IMR-90 (cell line): ENCODE measurements at regions not wholly inside any gene's neighbourhood (a gene's known extent, or its start where the extent isn't known, plus 50 kb on each side); places are given as distances from the start of the nearest gene placed in this dataset.

ENCODE experiments used
- ATAC-seq: fragments of 200-7000 bp; cut with Tn5 transposase; 2 replicates; pipeline ENCODE4 v1.9.1; 2020; ENCODE audit warnings: low read depth, mild to moderate bottlenecking, moderate library complexity
- BruUV-seq: library from RNA; stranded (reverse); fragments of 400-500 nt; replicated peaks from 2 replicates; lab custom pipeline; 2021; lab: Mats Ljungman, UMichigan
- CTCF ChIA-PET: fragments of 300-600 bp; formaldehyde crosslinking; extraction: SDS; loops from one replicate; lab custom pipeline; 2021; ENCODE audit warnings: antibody characterized with exemption; lab: Yijun Ruan, JAX
- POLR2A ChIA-PET: fragments of 300-600 bp; sonication (Branson Sonifier 250); formaldehyde crosslinking; loops from one replicate; lab custom pipeline; 2022; ENCODE audit warnings: antibody characterized with exemption; ENCODE audit not compliant: unreplicated experiment; lab: Charles Lee
- DNase-seq: peaks from one replicate; pipeline ENCODE4 v3.0.0; 2013
- H2AFZ ChIP-seq: replicated peaks from 2 replicates; pipeline ENCODE3; 2013; ENCODE audit warnings: low read length, mild to moderate bottlenecking; ENCODE audit not compliant: poor library complexity
- H2AK5ac ChIP-seq: 2 replicates; pipeline ENCODE4 v1.6.1; 2013; ENCODE audit warnings: low read depth, low read length, inconsistent platforms
- H2AK9ac ChIP-seq: replicated peaks from 2 replicates; pipeline ENCODE3; 2013; ENCODE audit warnings: mild to moderate bottlenecking, low read depth, low read length, moderate library complexity; ENCODE audit not compliant: poor library complexity
- H2BK120ac ChIP-seq: 2 replicates; pipeline ENCODE4 v1.6.1; 2013; ENCODE audit warnings: low read depth, low read length, inconsistent platforms
- H2BK15ac ChIP-seq: 3 replicates; pipeline ENCODE4 v1.6.1; 2013; ENCODE audit warnings: low read depth, low read length, inconsistent platforms
- H2BK20ac ChIP-seq: 2 replicates; pipeline ENCODE4 v1.6.1; 2013; ENCODE audit warnings: low read depth, mild to moderate bottlenecking, inconsistent platforms, low read length, moderate library complexity
- H2BK5ac ChIP-seq: 2 replicates; pipeline ENCODE4 v1.6.1; 2013; ENCODE audit warnings: mild to moderate bottlenecking, low read depth, low read length, inconsistent platforms; ENCODE audit not compliant: poor library complexity, severe bottlenecking
- H3K14ac ChIP-seq: replicated peaks from 2 replicates; pipeline ENCODE4 v1.6.1; 2013; ENCODE audit warnings: low read depth, low read length, inconsistent platforms
- H3K18ac ChIP-seq: 2 replicates; pipeline ENCODE4 v1.6.1; 2013; ENCODE audit warnings: low read depth, low read length, control low read depth
- H3K23ac ChIP-seq: 2 replicates; pipeline ENCODE4 v1.6.1; 2013; ENCODE audit warnings: low read depth, low read length, inconsistent platforms
- H3K27ac ChIP-seq: 2 replicates; pipeline ENCODE4 v1.5.1; 2013; ENCODE audit warnings: mild to moderate bottlenecking, control low read depth, low read length; ENCODE audit not compliant: insufficient read depth
- H3K27me3 ChIP-seq: 2 replicates; pipeline ENCODE4 v1.6.1; 2013; ENCODE audit warnings: low read length; ENCODE audit not compliant: control insufficient read depth, insufficient read depth
- H3K36me3 ChIP-seq: 2 replicates; pipeline ENCODE4 v1.6.1; 2013; ENCODE audit warnings: low read length, mixed read lengths; ENCODE audit not compliant: control insufficient read depth, insufficient read depth
- H3K4ac ChIP-seq: 2 replicates; pipeline ENCODE4 v1.6.1; 2013; ENCODE audit warnings: low read depth, low read length, inconsistent platforms
- H3K4me1 ChIP-seq: 2 replicates; pipeline ENCODE4 v1.6.1; 2013; ENCODE audit warnings: low read length, mixed read lengths; ENCODE audit not compliant: control insufficient read depth, insufficient read depth
- H3K4me2 ChIP-seq: 2 replicates; pipeline ENCODE4 v1.6.1; 2013; ENCODE audit warnings: low read depth, mild to moderate bottlenecking, control low read depth, low read length, moderate library complexity
- H3K4me3 ChIP-seq: 2 replicates; pipeline ENCODE4 v1.5.1; 2013; ENCODE audit warnings: low read depth, mild to moderate bottlenecking, control low read depth, low read length, moderate library complexity; ENCODE audit not compliant: insufficient read depth
- H3K56ac ChIP-seq: 2 replicates; pipeline ENCODE4 v1.6.1; 2013; ENCODE audit warnings: low read length, inconsistent platforms; ENCODE audit not compliant: insufficient read depth; ENCODE audit errors: extremely low read depth
- H3K79me1 ChIP-seq, 2 experiments: 2 replicates each; pipeline ENCODE4 v1.6.1; 2013; ENCODE audit warnings: low read length in 2 of 2, inconsistent platforms in 1 of 2, low read depth in 1 of 2
- H3K9ac ChIP-seq: 2 replicates; pipeline ENCODE4 v1.6.1; 2013; ENCODE audit warnings: low read depth, low read length, control low read depth
- H3K9me1 ChIP-seq: 2 replicates; pipeline ENCODE4 v1.6.1; 2013; ENCODE audit warnings: low read length, inconsistent platforms; ENCODE audit not compliant: insufficient read depth
- H3K9me3 ChIP-seq: 2 replicates; pipeline ENCODE4 v1.6.1; 2013; ENCODE audit warnings: low read length; ENCODE audit not compliant: control insufficient read depth, insufficient read depth
- H4K20me1 ChIP-seq: 2 replicates; pipeline ENCODE4 v1.6.1; 2013; ENCODE audit warnings: low read length, inconsistent platforms; ENCODE audit not compliant: insufficient read depth
- H4K5ac ChIP-seq: 2 replicates; pipeline ENCODE4 v1.6.1; 2013; ENCODE audit warnings: mild to moderate bottlenecking, low read depth, low read length, control low read depth
- H4K8ac ChIP-seq, 2 experiments: 2 replicates each; pipeline ENCODE4 v1.6.1; 2013; ENCODE audit warnings: low read depth in 2 of 2, low read length in 2 of 2, control low read depth in 1 of 2, inconsistent platforms in 1 of 2
- H4K91ac ChIP-seq: 2 replicates; pipeline ENCODE4 v1.6.1; 2013; ENCODE audit warnings: low read depth, low read length, inconsistent platforms; ENCODE audit not compliant: insufficient read depth
- BHLHE40 ChIP-seq: fragments of 150-350 bp; IDR thresholded peaks from 2 replicates; pipeline ENCODE4 v1.6.1; 2016; ENCODE audit warnings: mild to moderate bottlenecking, low read depth, low read length
- CTCF ChIP-seq: conservative IDR thresholded peaks from 2 replicates; pipeline ENCODE4 v1.5.1; 2012; ENCODE audit warnings: mild to moderate bottlenecking, low read depth, low read length, improper control_type of control experiment
- FOS ChIP-seq: fragments of 150-350 bp; IDR thresholded peaks from 2 replicates; pipeline ENCODE4 v1.6.1; 2016; ENCODE audit warnings: low read depth, low read length
- MAZ ChIP-seq: IDR thresholded peaks from 2 replicates; pipeline ENCODE4 v1.6.1; 2012; ENCODE audit warnings: low read depth, mild to moderate bottlenecking, low read length, improper control_type of control experiment, moderate library complexity, borderline replicate concordance
- MXI1 ChIP-seq: IDR thresholded peaks from 2 replicates; pipeline ENCODE4 v1.6.1; 2012; ENCODE audit warnings: low read depth, mild to moderate bottlenecking, low read length, moderate library complexity, borderline replicate concordance
- POLR2A ChIP-seq: IDR thresholded peaks from 2 replicates; pipeline ENCODE4 v1.6.1; 2012; ENCODE audit warnings: mild to moderate bottlenecking, low read depth, low read length
- RAD21 ChIP-seq: IDR thresholded peaks from 2 replicates; pipeline ENCODE4 v1.6.1; 2012; ENCODE audit warnings: low read length, improper control_type of control experiment
- RCOR1 ChIP-seq: IDR thresholded peaks from 2 replicates; pipeline ENCODE4 v1.6.1; 2012; ENCODE audit warnings: mild to moderate bottlenecking, low read length, improper control_type of control experiment; ENCODE audit not compliant: insufficient replicate concordance
- RFX5 ChIP-seq: IDR thresholded peaks from 2 replicates; pipeline ENCODE4 v1.8.0; 2012; ENCODE audit warnings: low read depth, mild to moderate bottlenecking, low read length, moderate library complexity
- SMC3 ChIP-seq: fragments of 150-350 bp; IDR thresholded peaks from 2 replicates; pipeline ENCODE4 v1.6.1; 2016; ENCODE audit warnings: low read depth, mild to moderate bottlenecking, antibody characterized with exemption, low read length, moderate library complexity
- WGBS, 2 experiments: methylation state at CpG; one replicate each; pipeline versions ENCODE4 v1.1.5 to v1.1.7; 2013; ENCODE audit warnings: missing lambda C conversion rate in 2 of 2; ENCODE audit not compliant: insufficient read length in 1 of 2; ENCODE audit errors: extremely low coverage in 2 of 2; 5-methylcytosine and 5-hydroxymethylcytosine counted together
- dilution Hi-C: fragments of 300-500 bp; cut with HindIII; formaldehyde crosslinking; loops from one replicate; pipeline ENCODE4 v1.14.3; 2018; ENCODE audit warnings: low sequenced_read_pairs; ENCODE audit not compliant: unreplicated experiment
- in situ Hi-C: fragments of 300-500 bp; cut with MboI; formaldehyde crosslinking; loops from 3 replicates; pipeline ENCODE4 v1.14.3; 2019; ENCODE audit warnings: low sequenced_read_pairs, inconsistent platforms, mixed read lengths
- intact Hi-C: fragments of 100-400 bp; cut with micrococcal nuclease; formaldehyde crosslinking; loops from 2 replicates; pipeline ENCODE4 v1.10.0; 2022

GRCh38 chr4:14047840-14048239, 420.3 kb upstream of the BOD1L1 start:
- Histone ChIP-seq H4K8ac (no peak overlapping the region), H2AK5ac (no peak overlapping the region), H4K91ac (no peak overlapping the region), H3K9me3 (no peaks in the 10 kb centered on the region), H3K27ac (no peak overlapping the region), H3K4me3 (no peak overlapping the region), H3K36me3 (no peaks in the 10 kb centered on the region), H3K9ac (no peak overlapping the region), H3K14ac (no peak overlapping the region), H2AK9ac (no peak overlapping the region), H2BK15ac (no peak overlapping the region), H3K9me1 (no peaks in the 10 kb centered on the region), H3K4me1 (no peaks in the 10 kb centered on the region), H3K23ac (no peak overlapping the region), H3K4me2 (no peak overlapping the region), H2AFZ (no peak overlapping the region), H4K20me1 (no peaks in the 10 kb centered on the region), H3K27me3 (no peaks in the 10 kb centered on the region), H2BK5ac (no peak overlapping the region), H3K4ac (no peak overlapping the region), H3K79me1 (no peaks in the 10 kb centered on the region), H2BK120ac (no peak overlapping the region), H2BK20ac (no peak overlapping the region), H3K18ac (no peak overlapping the region), H4K5ac (no peak overlapping the region), H3K56ac (no peak overlapping the region)
- no TSS peak for BruUV-seq
- dilution Hi-C loops (no loop called here), in situ Hi-C loops (no loop called here), intact Hi-C loops (no loop called here)
- TF ChIP-seq SMC3 (no peak), RFX5 (no peak), MAZ (no peak), CTCF (no peak), RAD21 (no peak), BHLHE40 (no peak), RCOR1 (no peak), MXI1 (no peak), POLR2A (no peak), FOS (no peak)
- POLR2A ChIA-PET, result no interaction called here
- WGBS, 2 experiments, result no CpG with 5 or more reads among the region's 1 CpG
- no peak for ATAC-seq
- CTCF ChIA-PET, result no interaction called here
- no peak for DNase-seq
